Lung (tissue), 11 donors: ENCODE measurements at regions not wholly inside any gene's neighbourhood (a gene's known extent, or its start where the extent isn't known, plus 50 kb on each side); places are given as distances from the start of the nearest gene placed in this dataset.

Experiments
- ATAC-seq: fragments of 200-7000 bp; cut with Tn5 transposase; one replicate; pipeline ENCODE4 v1.9.1; 2020; ENCODE audit warnings: moderate number of reproducible peaks; ENCODE audit not compliant: insufficient read depth, low FRiP score
- DNase-seq, 3 donors: peaks; one replicate each; pipeline ENCODE4 v3.0.0-alpha.2; 2013 to 2017
- H3K27ac ChIP-seq, 2 donors: one replicate each; pipeline ENCODE4 v1.5.1; 2013; ENCODE audit warnings: mild to moderate bottlenecking in 2 of 2, moderate library complexity in 2 of 2, control low read depth in 1 of 2, inconsistent platforms in 1 of 2, low read depth in 1 of 2, low read length in 1 of 2
- H3K27me3 ChIP-seq, 3 donors: one replicate each; pipeline ENCODE4 v1.5.1; 2013; ENCODE audit warnings: low read length in 2 of 3; ENCODE audit not compliant: control insufficient read depth in 3 of 3, insufficient read depth in 3 of 3
- H3K36me3 ChIP-seq, 4 donors: one replicate each; pipeline ENCODE4 v1.5.1; 2013; ENCODE audit warnings: low read length in 4 of 4, mild to moderate bottlenecking in 1 of 4, moderate library complexity in 1 of 4; ENCODE audit not compliant: control insufficient read depth in 4 of 4, insufficient read depth in 4 of 4
- H3K4me1 ChIP-seq, 5 donors: one replicate each; pipeline ENCODE4 v1.5.1; 2013; ENCODE audit warnings: low read length in 5 of 5, mild to moderate bottlenecking in 2 of 5, moderate library complexity in 1 of 5; ENCODE audit not compliant: control insufficient read depth in 5 of 5, insufficient read depth in 5 of 5
- H3K4me3 ChIP-seq: one replicate; pipeline ENCODE4 v1.5.1; 2013; ENCODE audit warnings: mild to moderate bottlenecking, control low read depth, moderate library complexity
- H3K9ac ChIP-seq, 2 donors: one replicate each; pipeline ENCODE4 v1.5.1; 2013; ENCODE audit warnings: low read length in 2 of 2, control low read depth in 1 of 2; ENCODE audit not compliant: insufficient read depth in 1 of 2
- H3K9me3 ChIP-seq, 4 donors: one replicate each; pipeline ENCODE4 v1.5.1; 2013; ENCODE audit warnings: low read length in 3 of 4, mild to moderate bottlenecking in 1 of 4, moderate library complexity in 1 of 4; ENCODE audit not compliant: control insufficient read depth in 4 of 4, insufficient read depth in 3 of 4
- WGBS, 2 donors: extraction: QIAGEN DNeasy Blood & Tissue Kit; methylation state at CpG; one replicate each; pipeline ENCODE4 v1.1.7; 2013; 5-methylcytosine and 5-hydroxymethylcytosine counted together
- TF ChIP-seq, protein P1 (sequence below): IDR thresholded peaks from 2 replicates; pipeline ENCODE4 v1.5.1; 2012; ENCODE audit warnings: mild to moderate bottlenecking; ENCODE audit errors: control extremely low read depth, extremely low read depth
- donor health status: control.
- donor health status: control.
- donor health status: Bipolar disorder and iron deficiency.
- donor health status: healthy.
- donor health status: DM: yes; HTN: yes; CAD: no.

DNA sequence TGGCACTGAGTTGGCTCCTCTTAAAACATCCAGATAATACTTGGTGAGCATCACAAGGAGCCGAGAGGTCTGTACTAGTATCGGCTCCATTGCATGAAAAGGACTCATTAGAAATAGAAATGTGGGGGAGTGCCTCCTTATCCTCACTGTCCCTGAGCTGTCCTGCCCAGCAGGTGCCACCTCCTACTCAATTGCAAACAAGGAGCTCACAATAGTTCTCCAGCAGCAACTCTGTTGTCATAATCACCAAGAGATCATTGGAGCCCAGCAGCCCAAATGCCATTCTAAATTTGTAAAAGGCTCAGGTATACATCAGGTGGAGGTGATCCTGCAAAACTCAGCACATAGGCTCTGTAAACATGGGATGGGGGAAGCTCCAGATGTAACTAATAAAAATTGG is 99.1 kb downstream of the PLK2 start:
- Histone ChIP-seq H3K36me3 (no peaks in the 10 kb centered on the region), H3K27ac (no peak overlapping the region), H3K4me3 (no peak overlapping the region), H3K4me1 (peaks cover 0 to 4% (median 0%) of the 10 kb centered on the region in 5 donors), H3K27me3 (no peaks in the 10 kb centered on the region), H3K9me3 (no peaks in the 10 kb centered on the region), H3K9ac (no peak overlapping the region)
- no peak for DNase-seq
- TF ChIP-seq, protein P1, sequence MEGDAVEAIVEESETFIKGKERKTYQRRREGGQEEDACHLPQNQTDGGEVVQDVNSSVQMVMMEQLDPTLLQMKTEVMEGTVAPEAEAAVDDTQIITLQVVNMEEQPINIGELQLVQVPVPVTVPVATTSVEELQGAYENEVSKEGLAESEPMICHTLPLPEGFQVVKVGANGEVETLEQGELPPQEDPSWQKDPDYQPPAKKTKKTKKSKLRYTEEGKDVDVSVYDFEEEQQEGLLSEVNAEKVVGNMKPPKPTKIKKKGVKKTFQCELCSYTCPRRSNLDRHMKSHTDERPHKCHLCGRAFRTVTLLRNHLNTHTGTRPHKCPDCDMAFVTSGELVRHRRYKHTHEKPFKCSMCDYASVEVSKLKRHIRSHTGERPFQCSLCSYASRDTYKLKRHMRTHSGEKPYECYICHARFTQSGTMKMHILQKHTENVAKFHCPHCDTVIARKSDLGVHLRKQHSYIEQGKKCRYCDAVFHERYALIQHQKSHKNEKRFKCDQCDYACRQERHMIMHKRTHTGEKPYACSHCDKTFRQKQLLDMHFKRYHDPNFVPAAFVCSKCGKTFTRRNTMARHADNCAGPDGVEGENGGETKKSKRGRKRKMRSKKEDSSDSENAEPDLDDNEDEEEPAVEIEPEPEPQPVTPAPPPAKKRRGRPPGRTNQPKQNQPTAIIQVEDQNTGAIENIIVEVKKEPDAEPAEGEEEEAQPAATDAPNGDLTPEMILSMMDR: no peak
- no peak for ATAC-seq
- 97 to 100% methylated on average over 2 of the region's 2 CpGs for WGBS, 2 donors

DNA sequence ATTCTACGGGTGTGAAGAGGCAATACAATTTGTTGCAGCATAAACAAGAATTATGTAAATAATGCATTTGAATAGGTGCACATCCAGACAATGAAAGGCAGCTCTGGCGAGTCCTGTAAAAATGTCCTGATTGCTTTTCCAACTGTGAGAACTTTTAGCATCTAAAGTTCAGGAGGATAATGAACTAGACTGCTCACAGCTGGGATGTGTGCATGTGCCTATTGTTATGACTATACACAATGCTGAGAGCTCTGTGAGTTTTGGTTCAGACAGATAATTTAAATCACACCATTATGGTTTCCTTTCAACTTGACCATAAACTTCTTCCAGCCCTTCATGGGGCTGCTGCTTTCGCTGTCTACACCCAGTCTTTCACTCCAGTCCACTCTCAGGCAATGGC is 99.9 kb downstream of the PLK2 start:
- 62 to 63% methylated on average over 3 of the region's 3 CpGs for WGBS, 2 donors
- no peaks in the 10 kb centered on the region for H3K27me3 ChIP-seq
- no peak overlapping the region for H3K4me3 ChIP-seq
- H3K36me3 ChIP-seq: no peaks in the 10 kb centered on the region
- H3K9me3 ChIP-seq: no peaks in the 10 kb centered on the region
- H3K4me1 ChIP-seq: peaks cover 0 to 4% (median 0%) of the 10 kb centered on the region in 5 donors
- H3K9ac ChIP-seq: no peak overlapping the region
- ATAC-seq: no peak
- no peak overlapping the region for H3K27ac ChIP-seq
- no peak for DNase-seq
- TF ChIP-seq, protein P1: no peak

DNA sequence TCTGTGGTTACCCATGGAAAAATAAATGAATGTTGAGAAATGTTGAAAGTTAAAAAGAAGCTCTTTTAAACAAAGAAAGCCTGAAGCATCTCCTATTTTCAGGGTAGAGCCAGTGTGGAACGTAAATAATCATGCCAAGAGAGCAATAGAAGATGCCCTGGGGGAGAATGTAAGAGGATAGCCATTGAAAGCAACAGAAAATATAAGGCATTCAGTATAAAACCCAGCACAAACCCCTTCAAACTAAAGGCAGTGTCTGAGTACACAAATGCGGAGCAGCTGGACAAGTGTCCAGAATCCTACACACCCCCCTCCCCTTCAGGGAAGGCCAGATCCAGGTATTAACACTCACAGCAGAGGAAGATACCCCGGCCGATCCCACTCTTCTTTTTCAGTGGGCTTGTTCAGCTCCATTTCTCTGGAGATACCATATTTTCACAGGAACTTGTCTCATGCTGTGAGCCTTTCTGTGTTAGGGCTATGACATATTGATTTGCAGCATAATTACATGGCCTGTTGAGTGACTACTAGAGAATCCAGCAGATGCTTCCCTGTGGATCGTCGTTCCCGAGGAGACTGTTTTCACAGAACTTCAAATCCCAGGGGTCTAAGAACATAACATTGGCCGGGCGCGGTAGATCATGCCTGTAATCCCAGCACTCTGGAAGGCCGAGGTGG is 101.2 kb downstream of the PLK2 start:
- Histone ChIP-seq H3K9ac (no peak overlapping the region), H3K4me3 (no peak overlapping the region), H3K9me3 (no peaks in the 10 kb centered on the region), H3K27me3 (no peaks in the 10 kb centered on the region), H3K36me3 (no peaks in the 10 kb centered on the region), H3K27ac (no peak overlapping the region), H3K4me1 (peaks cover 0 to 4% (median 0%) of the 10 kb centered on the region in 5 donors)
- DNase-seq: no peak
- ATAC-seq: no peak
- 79 to 88% methylated on average over 11 of the region's 11 CpGs for WGBS, 2 donors
- TF ChIP-seq, protein P1: no peak
